ENCODE measurements at regions not wholly inside any gene's neighbourhood (a gene's known extent, or its start where the extent isn't known, plus 50 kb on each side); places are given as distances from the start of the nearest gene placed in this dataset.

DNA sequence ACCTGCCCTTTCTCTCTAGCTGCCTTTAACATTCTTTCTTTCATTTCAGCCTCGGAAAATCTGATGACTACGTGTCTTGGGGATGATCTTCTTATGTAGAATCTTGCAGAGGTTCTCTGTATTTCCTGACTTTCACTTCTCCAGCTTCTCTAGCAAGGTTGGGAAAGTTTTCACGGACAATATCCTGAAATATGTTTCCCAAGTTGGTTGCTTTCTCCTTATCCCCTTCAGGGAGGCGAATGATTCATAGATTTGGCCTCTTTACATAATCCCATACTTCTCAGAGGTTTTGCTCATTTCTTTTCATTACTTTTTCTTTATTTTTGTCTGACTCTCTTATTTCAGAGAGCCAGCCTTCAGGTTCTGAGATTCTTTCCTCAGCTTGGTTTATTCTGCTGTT lies 62.1 kb upstream of the CCDC54 start:
- DNase-seq: no peak

DNA sequence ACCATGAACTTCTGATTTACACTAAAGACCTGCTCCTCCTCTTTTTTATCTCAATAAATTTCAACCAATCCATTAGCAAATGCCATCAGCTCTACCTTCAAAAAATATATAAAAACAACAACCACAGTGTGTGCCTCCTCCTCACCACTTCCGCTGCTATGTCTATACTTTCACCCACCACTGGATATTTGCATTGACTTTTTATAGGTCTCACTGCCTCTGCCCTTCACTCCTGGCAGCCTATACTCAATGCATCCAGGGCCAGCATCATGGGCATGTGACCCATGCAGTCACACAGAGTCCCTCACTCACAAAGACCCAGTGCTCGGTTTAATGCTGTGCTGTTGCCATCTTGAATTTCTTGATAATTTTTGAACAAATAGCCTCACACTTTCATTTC lies 53.5 kb upstream of the CCDC54 start:
- no peak for DNase-seq

DNA sequence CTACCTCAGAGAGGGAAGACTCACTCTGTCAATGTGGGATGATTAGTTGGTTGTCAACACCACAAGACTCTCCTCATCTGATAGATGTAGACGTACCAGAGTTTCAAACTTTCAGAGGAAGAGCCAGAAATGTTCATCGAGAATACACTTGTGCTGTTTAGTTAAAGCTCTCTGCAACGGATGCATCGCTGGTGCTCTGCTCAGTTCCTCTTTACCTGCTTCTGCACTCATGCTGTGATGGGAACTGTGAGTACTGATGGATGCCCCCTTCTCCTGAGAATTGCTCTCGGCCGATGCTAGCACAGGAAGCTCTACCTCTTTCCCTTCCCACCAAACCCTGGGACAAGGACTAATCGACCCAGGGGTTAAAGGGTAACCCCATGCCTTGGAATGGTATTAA lies 51.8 kb upstream of the CCDC54 start:
- DNase-seq: no peak
